NT2/D1 (cell line): ENCODE measurements at regions not wholly inside any gene's neighbourhood (a gene's known extent, or its start where the extent isn't known, plus 50 kb on each side); places are given as distances from the start of the nearest gene placed in this dataset.

Source experiments
- DNase-seq: peaks from one replicate; pipeline ENCODE4 v3.0.0-alpha.2; 2011; ENCODE audit warnings: low read depth, low spot score
- H3K27me3 ChIP-seq: 2 replicates; pipeline ENCODE4 v1.6.0; 2011; ENCODE audit warnings: mild to moderate bottlenecking; ENCODE audit not compliant: insufficient read length, insufficient read depth
- H3K36me3 ChIP-seq: 2 replicates; pipeline ENCODE4 v1.6.1; 2011; ENCODE audit warnings: mild to moderate bottlenecking, low read length, mixed read lengths; ENCODE audit not compliant: insufficient read depth, insufficient read length
- H3K4me1 ChIP-seq: 2 replicates; pipeline ENCODE4 v1.5.1; 2011; ENCODE audit not compliant: insufficient read depth, insufficient read length
- H3K4me3 ChIP-seq: 2 replicates; pipeline ENCODE4 v1.5.1; 2011; ENCODE audit warnings: low read depth; ENCODE audit not compliant: insufficient read length
- H3K9ac ChIP-seq: 2 replicates; pipeline ENCODE4 v1.6.0; 2011; ENCODE audit warnings: low read depth; ENCODE audit not compliant: insufficient read length
- H3K9me3 ChIP-seq: 2 replicates; pipeline ENCODE4 v1.5.1; 2011; ENCODE audit warnings: mild to moderate bottlenecking, low read length; ENCODE audit not compliant: insufficient read depth
- SUZ12 ChIP-seq: IDR thresholded peaks from 2 replicates; pipeline ENCODE4 v1.6.1; 2011; ENCODE audit not compliant: insufficient read length, insufficient read depth; ENCODE audit errors: extremely low read depth
- YY1 ChIP-seq: IDR thresholded peaks from 2 replicates; pipeline ENCODE4 v1.6.1; 2011; ENCODE audit not compliant: insufficient read length, insufficient read depth
- ZNF274 ChIP-seq: IDR thresholded peaks from 2 replicates; pipeline ENCODE4 v1.6.1; 2011; ENCODE audit warnings: mild to moderate bottlenecking, low read depth, low read length

- Histone ChIP-seq H3K9me3 (no peaks in the 10 kb centered on the region), H3K9ac (no peak overlapping the region), H3K36me3 (no peaks in the 10 kb centered on the region), H3K4me1 (no peaks in the 10 kb centered on the region), H3K27me3 (no peaks in the 10 kb centered on the region), H3K4me3 (no peak overlapping the region)
- no peak for DNase-seq
- TF ChIP-seq SUZ12 = no peak
- no peak for TF ChIP-seq ZNF274
- TF ChIP-seq YY1 = no peak
Observed at GRCh38 chr10:108388706-108389105, 1224.2 kb upstream of the SORCS1 start.

GRCh38 chr10:108385963-108386362, 1221.5 kb upstream of the SORCS1 start:
- Histone ChIP-seq H3K9me3 (no peaks in the 10 kb centered on the region), H3K9ac (no peak overlapping the region), H3K36me3 (no peaks in the 10 kb centered on the region), H3K4me1 (no peaks in the 10 kb centered on the region), H3K27me3 (no peaks in the 10 kb centered on the region), H3K4me3 (no peak overlapping the region)
- no peak for DNase-seq
- no peak for TF ChIP-seq SUZ12
- TF ChIP-seq YY1 = no peak
- TF ChIP-seq ZNF274 = no peak

- H3K4me3 ChIP-seq = no peak overlapping the region
- no peak overlapping the region for H3K9ac ChIP-seq
- TF ChIP-seq ZNF274 (no peak), YY1 (no peak), SUZ12 (no peak)
- no peaks in the 10 kb centered on the region for H3K36me3 ChIP-seq
- no peaks in the 10 kb centered on the region for H3K9me3 ChIP-seq
- H3K4me1 ChIP-seq = no peaks in the 10 kb centered on the region
- DNase-seq = no peak
- H3K27me3 ChIP-seq = no peaks in the 10 kb centered on the region
Observed at GRCh38 chr10:108384378-108384777, 1219.9 kb upstream of the SORCS1 start.

- no peak for TF ChIP-seq YY1
- Histone ChIP-seq H3K9me3 (no peaks in the 10 kb centered on the region), H3K36me3 (no peaks in the 10 kb centered on the region), H3K4me1 (no peaks in the 10 kb centered on the region), H3K4me3 (no peak overlapping the region), H3K9ac (no peak overlapping the region), H3K27me3 (no peaks in the 10 kb centered on the region)
- DNase-seq = no peak
Observed at GRCh38 chr10:108378779-108379178, 1214.3 kb upstream of the SORCS1 start.

GRCh38 chr10:108375691-108376090, 1211.2 kb upstream of the SORCS1 start:
- DNase-seq = no peak
- Histone ChIP-seq H3K4me1 (no peaks in the 10 kb centered on the region), H3K27me3 (no peaks in the 10 kb centered on the region), H3K9ac (no peak overlapping the region), H3K36me3 (no peaks in the 10 kb centered on the region), H3K9me3 (no peaks in the 10 kb centered on the region), H3K4me3 (no peak overlapping the region)
- no peak for TF ChIP-seq YY1
- TF ChIP-seq SUZ12 = no peak
- TF ChIP-seq ZNF274 = no peak

GRCh38 chr10:108374991-108375390, 1210.5 kb upstream of the SORCS1 start:
- Histone ChIP-seq H3K9me3 (no peaks in the 10 kb centered on the region), H3K9ac (no peak overlapping the region), H3K4me3 (no peak overlapping the region), H3K4me1 (no peaks in the 10 kb centered on the region), H3K27me3 (no peaks in the 10 kb centered on the region), H3K36me3 (no peaks in the 10 kb centered on the region)
- TF ChIP-seq SUZ12 = no peak
- TF ChIP-seq ZNF274 = no peak
- TF ChIP-seq YY1 = no peak
- no peak for DNase-seq

GRCh38 chr10:108365541-108365940, 1201.0 kb upstream of the SORCS1 start:
- DNase-seq = no peak
- Histone ChIP-seq H3K36me3 (no peaks in the 10 kb centered on the region), H3K4me3 (no peak overlapping the region), H3K9ac (no peak overlapping the region), H3K9me3 (no peaks in the 10 kb centered on the region), H3K27me3 (no peaks in the 10 kb centered on the region), H3K4me1 (no peaks in the 10 kb centered on the region)
- TF ChIP-seq SUZ12 (no peak), ZNF274 (no peak), YY1 (no peak)

- Histone ChIP-seq H3K9me3 (no peaks in the 10 kb centered on the region), H3K27me3 (no peaks in the 10 kb centered on the region), H3K4me1 (no peaks in the 10 kb centered on the region), H3K9ac (no peak overlapping the region), H3K4me3 (no peak overlapping the region), H3K36me3 (no peaks in the 10 kb centered on the region)
- DNase-seq = no peak
- TF ChIP-seq ZNF274 (no peak), SUZ12 (no peak), YY1 (no peak)
Observed at GRCh38 chr10:108363576-108363975, 1199.1 kb upstream of the SORCS1 start.
